ENCODE measurements at regions not wholly inside any gene's neighbourhood (a gene's known extent, or its start where the extent isn't known, plus 50 kb on each side); places are given as distances from the start of the nearest gene placed in this dataset.
"Not testable (repeated sequence)": the region's sequence is repeated elsewhere in the genome, so short reads cannot be mapped to it uniquely, and the experiment has no call there.

DNA sequence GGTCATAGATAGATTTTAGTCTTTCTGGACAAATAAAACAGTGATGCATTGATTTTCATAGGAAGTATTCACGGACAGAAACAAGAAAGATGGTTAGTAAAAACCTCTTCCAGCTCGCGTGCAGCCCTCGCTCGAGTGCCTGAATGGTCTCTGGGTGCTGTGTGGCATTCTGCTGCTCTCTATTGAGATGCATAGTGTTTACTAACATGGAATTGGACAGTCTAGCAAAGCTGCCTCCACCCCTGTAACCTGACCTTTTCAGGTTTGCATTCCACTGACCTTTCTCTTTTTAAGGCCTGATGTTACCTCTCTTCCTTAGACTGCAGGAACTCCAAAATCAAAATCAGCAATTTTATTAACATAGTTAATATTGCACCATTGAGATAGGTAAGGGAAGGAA, 643.4 kb downstream of the JRKL start:
- no peak for DNase-seq

GRCh38 chr11:97048481-97048880, 658.7 kb downstream of the JRKL start:
- DNase-seq: no peak

GRCh38 chr11:97060184-97060583, 670.4 kb downstream of the JRKL start:
- no peak for DNase-seq

DNA sequence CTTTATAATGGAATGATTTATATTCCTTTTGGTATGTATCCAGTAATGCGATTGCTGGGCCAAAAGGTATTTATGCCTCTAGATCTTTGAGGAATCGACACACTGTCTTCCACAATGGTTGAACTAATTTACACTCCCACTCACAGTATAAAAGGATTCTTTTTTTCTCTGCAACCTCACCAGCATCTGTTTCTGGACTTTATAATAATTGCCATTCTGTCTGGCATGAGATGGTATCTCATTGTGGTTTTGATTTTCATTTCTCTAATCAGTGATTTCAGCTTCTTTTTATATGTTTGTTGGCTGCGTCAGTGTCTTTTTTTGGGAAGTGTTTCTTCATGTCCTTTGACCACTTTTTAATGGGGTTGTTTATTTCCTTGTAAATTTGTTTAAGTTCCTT, 679.3 kb downstream of the JRKL start:
- DNase-seq: no peak

DNA sequence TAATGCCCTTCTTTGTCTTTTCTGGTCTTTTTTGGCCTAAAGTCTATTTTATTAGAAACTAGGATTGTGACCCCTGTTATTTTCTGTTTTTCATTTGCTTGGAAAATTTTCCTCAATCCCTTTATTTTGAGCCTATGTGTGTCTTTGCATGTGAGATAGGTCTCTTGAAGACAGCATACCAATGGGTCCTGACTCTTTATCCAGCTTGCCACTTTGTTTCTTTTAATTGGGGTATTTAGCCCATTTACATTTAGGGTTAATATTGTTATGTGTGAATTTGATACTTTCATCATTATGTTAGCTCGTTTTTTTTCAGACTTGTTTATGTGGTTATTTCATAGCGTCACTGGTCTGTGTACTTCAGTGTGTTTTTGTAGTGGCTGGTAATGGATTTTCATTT, 682.6 kb downstream of the JRKL start:
- DNase-seq: no peak

DNA sequence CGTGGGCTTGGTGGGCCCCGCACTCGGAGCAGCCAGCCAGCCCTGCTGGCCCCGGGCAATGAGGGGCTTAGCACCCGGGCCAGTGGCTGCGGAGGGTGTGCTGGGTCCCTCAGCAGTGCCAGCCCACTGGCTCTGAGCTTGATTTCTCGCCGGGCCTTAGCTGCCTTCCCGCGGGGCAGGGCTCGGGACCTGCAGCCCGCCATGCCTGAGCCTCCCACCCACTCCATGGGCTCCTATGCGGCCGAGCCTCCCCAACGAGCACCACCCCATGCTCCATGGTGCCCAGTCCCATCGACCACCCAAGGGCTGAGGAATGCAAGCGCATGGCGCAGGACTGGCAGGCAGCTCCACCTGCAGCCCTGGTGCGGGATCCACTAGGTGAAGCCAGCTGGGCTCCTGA, 686.9 kb downstream of the JRKL start:
- DNase-seq: not testable (repeated sequence)

- DNase-seq: no peak
Observed at GRCh38 chr11:97078443-97078842, 688.6 kb downstream of the JRKL start.

GRCh38 chr11:97079244-97079643, 689.4 kb downstream of the JRKL start:
- no peak for DNase-seq

- no peak for DNase-seq
Observed at GRCh38 chr11:97087419-97087818, 697.6 kb downstream of the JRKL start.

- no peak for DNase-seq
Observed at GRCh38 chr11:97092823-97093222, 703.0 kb downstream of the JRKL start.

DNA sequence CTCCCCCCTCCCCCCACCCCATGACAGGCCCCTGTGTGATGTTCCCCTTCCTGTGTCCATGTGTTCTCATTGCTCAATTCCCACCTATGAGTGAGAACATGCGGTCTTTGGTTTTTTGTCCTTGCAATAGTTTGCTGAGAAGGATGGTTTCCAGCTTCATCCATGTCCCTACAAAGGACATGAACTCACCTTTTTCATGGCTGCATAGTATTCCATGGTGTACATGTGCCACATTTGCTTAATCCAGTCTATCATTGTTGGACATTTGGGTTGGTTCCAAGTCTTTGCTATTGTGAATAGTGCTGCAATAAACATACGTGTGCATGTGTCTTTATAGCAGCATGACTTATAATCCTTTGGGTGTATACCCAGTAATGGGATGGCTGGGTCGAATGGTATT, 712.4 kb downstream of the JRKL start:
- DNase-seq: not testable (repeated sequence)

GRCh38 chr11:97107604-97108003, 717.8 kb downstream of the JRKL start:
- no peak for DNase-seq

DNA sequence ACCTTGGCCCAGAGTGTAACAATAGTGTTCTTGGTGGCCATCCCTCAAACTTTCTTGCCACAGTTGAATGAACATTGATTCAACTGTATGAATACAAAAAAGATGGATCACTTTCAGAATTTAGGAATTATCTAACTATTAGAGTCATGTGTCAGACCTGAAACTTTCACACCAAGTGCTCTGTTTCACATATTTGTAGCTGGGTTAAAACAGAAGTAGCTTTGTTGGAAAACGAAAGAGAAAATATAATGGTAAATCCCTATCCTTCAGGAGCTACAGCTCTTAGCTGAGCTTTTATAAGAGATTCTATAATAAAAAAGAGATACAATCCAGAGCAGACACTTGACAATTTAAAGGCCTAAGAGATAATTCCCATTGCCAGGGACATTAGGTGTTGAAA, 719.3 kb downstream of the JRKL start:
- DNase-seq: no peak

- DNase-seq: no peak
Observed at GRCh38 chr11:97110376-97110775, 720.6 kb downstream of the JRKL start.

DNA sequence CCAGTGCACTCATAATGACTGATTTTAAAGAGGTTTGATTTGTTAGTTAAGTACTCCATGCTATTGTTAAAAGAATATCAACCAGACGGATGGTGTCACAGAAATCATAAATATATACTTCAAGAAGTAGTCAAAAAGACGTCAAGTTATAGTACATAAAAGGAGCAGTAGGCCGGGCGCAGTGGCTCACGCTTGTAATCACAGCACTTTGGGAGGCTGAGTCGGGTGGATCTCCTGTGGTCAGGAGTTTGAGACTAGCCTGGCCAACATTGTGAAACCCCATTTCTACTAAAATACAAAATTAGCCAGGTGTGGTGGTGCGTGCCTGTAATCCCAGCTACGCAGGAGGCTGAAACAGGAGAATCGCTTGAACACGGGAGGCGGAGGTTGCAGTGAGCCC, 721.7 kb downstream of the JRKL start:
- DNase-seq: no peak

DNA sequence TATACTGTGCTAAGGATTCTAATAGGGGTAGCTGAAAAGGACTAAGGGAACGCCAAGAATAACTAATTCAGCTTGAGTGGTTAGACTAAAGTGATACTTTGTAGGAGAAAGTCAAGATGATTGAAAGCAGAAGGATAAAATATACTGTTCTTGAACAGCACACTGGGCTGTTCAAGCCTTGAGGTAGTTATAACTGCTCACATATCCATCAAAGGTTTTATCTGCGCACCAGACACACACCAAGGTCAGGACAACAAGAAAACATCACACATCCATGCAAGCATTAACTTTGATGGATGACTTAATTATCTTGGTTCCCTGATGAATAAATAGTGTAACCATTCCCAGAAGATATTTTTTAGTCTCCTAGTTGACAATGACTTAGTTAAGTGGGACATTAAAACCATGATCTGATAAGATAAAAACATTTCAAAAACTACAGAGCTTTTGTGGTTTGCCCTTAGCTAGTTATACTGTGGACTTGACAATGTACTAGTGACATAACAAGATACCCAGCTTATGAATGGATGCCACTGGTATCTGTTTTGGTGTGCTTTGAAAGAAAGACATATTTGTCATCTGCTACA, 728.9 kb downstream of the JRKL start:
- DNase-seq: no peak

GRCh38 chr11:97123237-97123636, 733.4 kb downstream of the JRKL start:
- no peak for DNase-seq

DNA sequence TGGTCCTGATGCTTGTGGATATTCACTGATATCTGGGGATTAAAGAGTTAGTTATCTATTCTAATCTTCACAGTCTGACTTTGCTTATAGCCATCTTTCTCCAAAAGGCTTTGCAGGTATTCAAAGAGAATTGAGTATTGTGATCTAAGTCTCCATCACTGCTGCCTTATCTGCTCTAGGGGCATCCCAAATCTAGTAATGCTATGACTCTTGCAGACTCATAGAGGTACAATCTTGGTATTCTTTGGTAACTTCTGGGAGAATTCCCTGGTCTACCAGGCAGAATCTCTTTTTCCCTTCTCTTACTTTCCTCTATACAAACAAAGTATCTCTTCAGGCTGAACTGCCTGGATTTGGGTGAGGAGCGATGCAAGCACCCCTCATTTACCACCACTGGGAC, 746.3 kb downstream of the JRKL start:
- DNase-seq: no peak

DNA sequence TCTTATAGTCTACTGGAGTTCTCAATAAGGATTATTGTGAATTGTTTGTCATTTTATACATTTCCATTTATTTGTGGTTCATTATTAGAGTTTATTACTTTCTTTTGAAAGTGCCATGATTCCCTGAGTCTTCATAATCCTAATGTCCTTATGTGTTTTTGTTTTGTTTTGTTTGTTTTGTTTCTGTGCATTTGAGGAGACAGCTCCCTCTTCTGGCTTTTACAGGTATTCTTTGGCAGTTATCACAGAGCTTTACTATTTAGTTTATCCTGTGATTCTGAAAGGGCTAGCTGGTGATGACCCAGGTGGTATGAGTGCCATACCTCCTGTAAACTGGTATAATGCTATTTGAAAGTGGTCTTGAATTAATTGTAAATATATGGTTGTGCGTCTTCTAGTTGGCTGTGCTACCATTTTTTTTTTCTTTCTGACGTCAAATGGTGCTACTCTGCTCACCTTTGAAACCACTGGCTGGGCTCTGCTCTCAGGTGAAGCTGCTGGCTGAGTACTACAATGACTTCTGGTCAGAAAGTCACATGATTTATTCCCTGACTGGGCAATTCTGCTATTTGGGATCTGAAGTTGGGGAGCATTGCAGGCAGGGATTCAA, 751.2 kb downstream of the JRKL start:
- DNase-seq: peak; percentile 14

GRCh38 chr11:97143463-97143862, 753.6 kb downstream of the JRKL start:
- DNase-seq: no peak

DNA sequence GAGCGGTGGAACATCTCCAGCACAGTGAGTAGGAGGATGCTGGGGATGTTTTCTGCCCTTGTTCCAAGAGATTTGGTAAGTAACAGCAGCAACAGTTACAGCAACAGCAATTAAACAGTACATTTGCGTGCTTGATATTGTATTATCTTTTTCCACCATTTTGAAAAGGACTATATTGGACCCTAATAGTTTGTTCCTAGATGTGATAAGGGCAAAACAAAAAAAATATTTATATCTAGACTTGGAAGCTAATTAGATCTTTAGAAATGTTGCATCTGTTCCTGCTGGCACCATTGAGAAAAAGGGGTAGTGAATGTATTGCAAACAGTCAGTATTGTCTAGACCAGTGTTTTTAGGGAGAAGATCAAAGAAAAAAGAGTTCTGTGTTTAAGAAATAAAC, 759.9 kb downstream of the JRKL start:
- DNase-seq: no peak

DNA sequence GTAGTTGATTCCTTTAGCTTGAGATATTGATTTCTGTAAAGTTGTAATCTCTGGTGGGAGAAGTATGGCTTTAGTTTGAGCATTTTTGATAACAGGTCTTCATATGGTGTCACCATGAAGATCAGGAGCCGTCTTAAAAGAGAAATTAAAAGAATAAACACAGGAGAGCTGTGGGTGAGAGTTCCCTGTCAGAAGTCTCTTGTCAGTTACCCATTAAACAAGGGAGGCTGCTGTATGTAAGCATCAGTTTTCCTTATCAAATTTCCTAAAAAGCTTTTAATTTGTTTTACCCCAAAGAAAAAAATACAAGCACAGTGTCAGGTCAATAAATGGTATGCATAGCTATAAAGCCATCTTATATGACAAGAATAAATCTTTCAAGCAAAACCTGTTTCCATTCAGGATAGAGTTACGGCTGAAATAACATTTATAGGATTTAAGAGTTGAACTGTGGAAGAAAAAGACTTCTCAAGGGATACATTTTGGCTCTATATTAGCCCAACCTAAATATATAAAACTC, 767.5 kb downstream of the JRKL start:
- DNase-seq: no peak

DNA sequence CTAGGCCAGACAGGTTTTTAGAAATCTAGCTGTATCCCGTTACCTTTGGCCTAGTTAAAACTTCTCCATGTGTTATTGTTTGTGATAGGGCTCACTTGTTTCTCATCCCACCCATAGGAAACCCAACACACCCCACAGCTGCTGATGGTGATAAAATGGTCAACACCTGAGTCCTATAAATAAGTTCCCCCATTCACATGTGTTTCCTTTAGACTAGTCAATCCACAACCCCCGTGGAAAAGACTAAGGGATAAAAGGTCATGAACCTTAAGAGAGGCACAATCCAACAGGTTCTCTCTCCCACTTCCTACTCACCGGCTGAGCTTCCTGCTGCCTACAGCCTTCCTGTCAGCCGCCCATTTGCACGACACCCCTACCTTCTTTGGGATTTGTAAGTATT, 768.4 kb downstream of the JRKL start:
- DNase-seq: no peak

DNA sequence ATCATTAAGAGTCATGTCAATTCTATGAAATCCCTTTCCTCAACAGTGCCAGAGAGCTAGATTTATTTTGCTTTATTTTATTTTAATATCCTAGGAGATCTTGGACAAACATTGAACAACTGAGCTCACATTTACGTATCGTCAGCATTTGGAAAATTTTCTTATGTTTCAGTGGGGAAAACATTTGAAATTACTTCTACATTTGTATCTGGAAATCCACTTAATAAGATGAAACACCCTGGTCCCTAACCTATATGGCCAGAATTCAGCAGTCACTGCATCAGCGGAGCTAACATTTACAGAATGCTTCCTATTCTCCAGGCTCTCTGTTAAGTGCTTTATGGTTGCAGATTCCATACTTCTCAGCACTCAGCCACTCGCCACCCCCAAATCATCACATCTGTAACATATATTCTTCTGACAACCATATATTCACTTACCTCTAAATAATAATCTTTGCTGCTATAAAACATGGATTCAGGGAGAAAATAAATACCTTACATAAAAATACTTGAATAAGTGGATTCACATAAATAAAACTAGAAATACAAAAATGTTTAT, 773.9 kb downstream of the JRKL start:
- DNase-seq: no peak
